Gastrocnemius medialis (tissue), 4 donors: ENCODE measurements at regions not wholly inside any gene's neighbourhood (a gene's known extent, or its start where the extent isn't known, plus 50 kb on each side); places are given as distances from the start of the nearest gene placed in this dataset.

ENCODE experiments used
- POLR2A ChIP-seq, 2 donors: fragments of 450-650 bp; IDR thresholded peaks; one replicate each; pipeline ENCODE4 v1.6.1; 2017; ENCODE audit warnings: antibody characterized with exemption in 2 of 2, mild to moderate bottlenecking in 2 of 2, moderate library complexity in 2 of 2
- TF ChIP-seq, protein P1 (sequence below), 5 experiments: fragments of 450-650 bp in 3 of 5; fragments of 200-600 bp in 2 of 5; sonication (generic) in 2 of 5; IDR thresholded peaks in 4 of 5; conservative IDR thresholded peaks in 1 of 5; 1 replicate in 4 of 5; 2 replicates in 1 of 5; pipeline ENCODE4 v1.5.1; 2016 to 2019; ENCODE audit warnings: antibody characterized with exemption in 5 of 5, mild to moderate bottlenecking in 3 of 5, moderate library complexity in 3 of 5

DNA sequence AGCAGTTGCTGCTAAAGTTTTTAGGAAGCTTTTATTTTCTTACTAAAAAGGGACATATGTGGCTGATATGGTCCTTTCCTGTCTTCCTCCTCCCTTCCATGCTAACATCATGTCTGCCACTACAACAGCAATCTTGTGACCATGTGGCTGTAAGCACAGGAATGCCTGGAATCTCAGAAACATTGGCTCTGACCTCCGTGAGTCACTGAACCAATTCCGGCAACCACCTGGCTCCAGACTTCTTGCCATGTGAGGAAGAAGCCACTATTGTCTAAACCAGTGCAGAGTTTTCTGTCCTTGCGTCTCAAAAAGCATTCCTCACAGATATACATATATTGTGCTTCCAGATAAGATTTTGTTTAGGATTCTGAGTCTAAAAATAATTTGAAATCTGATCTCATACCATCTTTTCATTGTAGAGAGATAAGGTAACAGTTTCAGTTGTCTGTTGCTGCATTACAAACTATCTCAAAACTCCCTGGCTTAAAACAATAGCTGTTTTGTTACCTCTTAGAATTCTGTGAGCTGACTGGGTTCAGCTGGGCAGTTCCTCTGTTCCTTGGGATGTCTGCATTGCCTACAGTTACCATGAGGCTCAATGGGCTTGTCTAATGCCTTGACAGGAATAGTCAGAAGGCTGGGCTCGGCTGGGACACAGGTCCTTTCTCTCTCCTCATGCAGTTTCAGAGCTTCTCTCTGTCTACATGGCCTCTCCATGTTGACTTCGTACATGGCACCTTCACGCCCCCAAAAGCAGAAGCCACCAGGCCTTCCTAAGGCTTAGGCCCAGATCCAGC lies 77.3 kb upstream of the MAGI1 start:
- TF ChIP-seq, protein P1, sequence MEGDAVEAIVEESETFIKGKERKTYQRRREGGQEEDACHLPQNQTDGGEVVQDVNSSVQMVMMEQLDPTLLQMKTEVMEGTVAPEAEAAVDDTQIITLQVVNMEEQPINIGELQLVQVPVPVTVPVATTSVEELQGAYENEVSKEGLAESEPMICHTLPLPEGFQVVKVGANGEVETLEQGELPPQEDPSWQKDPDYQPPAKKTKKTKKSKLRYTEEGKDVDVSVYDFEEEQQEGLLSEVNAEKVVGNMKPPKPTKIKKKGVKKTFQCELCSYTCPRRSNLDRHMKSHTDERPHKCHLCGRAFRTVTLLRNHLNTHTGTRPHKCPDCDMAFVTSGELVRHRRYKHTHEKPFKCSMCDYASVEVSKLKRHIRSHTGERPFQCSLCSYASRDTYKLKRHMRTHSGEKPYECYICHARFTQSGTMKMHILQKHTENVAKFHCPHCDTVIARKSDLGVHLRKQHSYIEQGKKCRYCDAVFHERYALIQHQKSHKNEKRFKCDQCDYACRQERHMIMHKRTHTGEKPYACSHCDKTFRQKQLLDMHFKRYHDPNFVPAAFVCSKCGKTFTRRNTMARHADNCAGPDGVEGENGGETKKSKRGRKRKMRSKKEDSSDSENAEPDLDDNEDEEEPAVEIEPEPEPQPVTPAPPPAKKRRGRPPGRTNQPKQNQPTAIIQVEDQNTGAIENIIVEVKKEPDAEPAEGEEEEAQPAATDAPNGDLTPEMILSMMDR (IDR thresholded peaks at IDR 0.05 in 4 of 5, conservative IDR thresholded peaks at IDR 0.05 in 1 of 5): no peak
- TF ChIP-seq POLR2A (IDR thresholded peaks at IDR 0.05): no peak
